A549 (cell line): ENCODE measurements at regions not wholly inside any gene's neighbourhood (a gene's known extent, or its start where the extent isn't known, plus 50 kb on each side); places are given as distances from the start of the nearest gene placed in this dataset.

ENCODE experiments used
- ATAC-seq, 2 experiments: fragments of 200-7000 bp in 1 of 2; fragments of >200 bp in 1 of 2; cut with Nextera tagmentation in 1 of 2; cut with Tn5 transposase in 1 of 2; 3 replicates each; pipeline versions ENCODE4 v1.8.0 to v1.9.1; 2018 to 2020; ENCODE audit warnings: mild to moderate bottlenecking in 1 of 2, moderate library complexity in 1 of 2
- CTCF ChIA-PET: fragments of 300-600 bp; sonication (Branson Sonifier 250); formaldehyde crosslinking; extraction: SDS; loops from one replicate; lab custom pipeline; 2021; ENCODE audit warnings: antibody characterized with exemption, inconsistent platforms; lab: Yijun Ruan, JAX
- POLR2A ChIA-PET: fragments of 350-600 bp; formaldehyde crosslinking; extraction: SDS; loops from one replicate; lab custom pipeline; 2021; ENCODE audit warnings: antibody characterized with exemption, inconsistent platforms; lab: Yijun Ruan, JAX
- DNase-seq, 2 experiments: peaks; one replicate each; pipeline versions ENCODE4 v3.0.0 to v3.0.0-alpha.2; 2011 to 2016; ENCODE audit warnings: low read depth in 1 of 2, low spot score in 1 of 2
- FAIRE-seq: peaks from 2 replicates; lab custom pipeline; 2011; peaks lifted over from hg19 to GRCh38; lab: Jason Lieb, UNC
- H3K27ac ChIP-seq, 2 experiments: fragments of >200 bp; sonication (Bioruptor Twin); formaldehyde crosslinking; 3 replicates each; pipeline ENCODE4 v1.5.1; 2016 to 2017
- H3K4me1 ChIP-seq: fragments of >200 bp; sonication (Bioruptor Twin); formaldehyde crosslinking; 3 replicates; pipeline ENCODE4 v1.6.1; 2016
- H3K4me2 ChIP-seq: fragments of >200 bp; sonication (Bioruptor Twin); formaldehyde crosslinking; 3 replicates; pipeline ENCODE4 v1.6.1; 2016
- H3K4me3 ChIP-seq: fragments of >200 bp; sonication (Bioruptor Twin); formaldehyde crosslinking; 3 replicates; pipeline ENCODE4 v1.5.1; 2016
- H3K9me3 ChIP-seq: fragments of >200 bp; sonication (Bioruptor Twin); formaldehyde crosslinking; 3 replicates; pipeline ENCODE4 v1.6.1; 2016
- BHLHE40 ChIP-seq: IDR thresholded peaks from 2 replicates; pipeline ENCODE4 v1.6.1; 2012; ENCODE audit warnings: low read depth, low read length, inconsistent platforms
- CEBPB ChIP-seq, 2 experiments: fragments of >200 bp in 1 of 2; sonication (Bioruptor Twin) in 1 of 2; formaldehyde crosslinking in 1 of 2; IDR thresholded peaks; 2 replicates each; pipeline ENCODE4 v1.6.1; 2012 to 2016
- EHF ChIP-seq: fragments of 250-450 bp; sonication (Bioruptor Pico); IDR thresholded peaks from 2 replicates; pipeline ENCODE4 v1.5.0; 2020; ENCODE audit warnings: mild to moderate bottlenecking
- GATA3 ChIP-seq: IDR thresholded peaks from 2 replicates; pipeline ENCODE4 v1.6.1; 2012; ENCODE audit warnings: borderline replicate concordance
- JUN ChIP-seq, 2 experiments: fragments of >200 bp; sonication (Bioruptor Twin); formaldehyde crosslinking; IDR thresholded peaks; 2 replicates in 1 of 2; 3 replicates in 1 of 2; pipeline ENCODE4 v1.6.1; 2016 to 2017
- JUNB ChIP-seq: fragments of >200 bp; sonication (Bioruptor Twin); formaldehyde crosslinking; IDR thresholded peaks from 2 replicates; pipeline ENCODE4 v1.6.1; 2016
- MAFK ChIP-seq: fragments of 450-650 bp; IDR thresholded peaks from 2 replicates; pipeline ENCODE4 v1.6.1; 2014; ENCODE audit not compliant: partially characterized antibody
- MYC ChIP-seq: IDR thresholded peaks from 2 replicates; pipeline ENCODE4 v1.6.1; 2012; ENCODE audit warnings: mild to moderate bottlenecking, inconsistent platforms, low read length, improper control_type of control experiment, borderline replicate concordance
- NPAS2 ChIP-seq: fragments of 250-450 bp; sonication (Bioruptor Pico); IDR thresholded peaks from 2 replicates; pipeline ENCODE4 v1.8.0; 2022; ENCODE audit warnings: mild to moderate bottlenecking, moderate library complexity, borderline replicate concordance
- PHF8 ChIP-seq: fragments of 200-600 bp; sonication (generic); IDR thresholded peaks from 2 replicates; pipeline ENCODE4 v1.6.1; 2016; ENCODE audit warnings: low read depth, mild to moderate bottlenecking, antibody characterized with exemption, moderate library complexity, borderline replicate concordance
- RAD21 ChIP-seq, 2 experiments: fragments of >200 bp in 1 of 2; sonication (Bioruptor Twin) in 1 of 2; formaldehyde crosslinking in 1 of 2; IDR thresholded peaks in 1 of 2; conservative IDR thresholded peaks in 1 of 2; 2 replicates in 1 of 2; 3 replicates in 1 of 2; pipeline ENCODE4 v1.6.1; 2012 to 2018; ENCODE audit warnings: inconsistent platforms in 1 of 2
- RARB ChIP-seq: fragments of 250-450 bp; sonication (Bioruptor Pico); IDR thresholded peaks from 2 replicates; pipeline ENCODE4 v1.8.0; 2021; ENCODE audit warnings: mild to moderate bottlenecking, moderate library complexity
- RFX5 ChIP-seq: fragments of 450-650 bp; IDR thresholded peaks from 2 replicates; pipeline ENCODE4 v1.7.1; 2014; ENCODE audit warnings: antibody characterized with exemption, mild to moderate bottlenecking, moderate library complexity
- ZC3H11A ChIP-seq: fragments of 450-650 bp; IDR thresholded peaks from 2 replicates; pipeline ENCODE4 v1.6.1; 2014; ENCODE audit warnings: antibody characterized with exemption, mild to moderate bottlenecking
- WGBS: methylation state at CpG from one replicate; pipeline ENCODE4 v1.1.6; 2017; ENCODE audit errors: missing lambda C conversion rate; 5-methylcytosine and 5-hydroxymethylcytosine counted together
- TF ChIP-seq, protein P1 (sequence below): fragments of 250-450 bp; sonication (Bioruptor Pico); IDR thresholded peaks from 2 replicates; pipeline ENCODE4 v1.5.0; 2021; ENCODE audit warnings: mild to moderate bottlenecking, moderate library complexity, borderline replicate concordance
- TF ChIP-seq, protein P2 (sequence below): fragments of 250-450 bp; sonication (Bioruptor Pico); IDR thresholded peaks from 2 replicates; pipeline ENCODE4 v1.5.0; 2020; ENCODE audit warnings: low read depth, mild to moderate bottlenecking, moderate library complexity
- TF ChIP-seq, protein P3 (sequence below): IDR thresholded peaks from 2 replicates; pipeline ENCODE4 v1.6.1; 2012

DNA sequence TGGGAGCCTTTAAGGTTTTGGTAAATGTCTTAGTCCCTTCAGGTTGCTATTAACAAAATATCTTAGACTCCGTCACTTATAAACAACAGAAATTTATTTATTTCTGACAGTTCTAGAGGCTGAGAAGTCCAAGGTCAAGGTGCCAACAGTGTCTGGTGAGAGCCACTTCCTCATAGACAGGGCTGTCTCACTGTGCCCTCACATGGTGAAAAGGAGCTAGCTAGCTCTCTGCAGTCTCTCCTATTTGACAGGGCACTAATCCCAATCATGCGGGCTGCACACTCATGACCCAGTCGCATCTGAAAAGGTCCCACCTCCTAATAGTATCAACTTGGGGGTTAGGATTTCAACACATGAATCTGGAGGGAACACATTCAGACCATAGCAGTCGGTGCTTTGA is 63.4 kb upstream of the KLF3 start:
- no peak overlapping the region for H3K4me3 ChIP-seq
- peak overlapping the region; percentile 47 for H3K4me2 ChIP-seq
- peak in 1 of 2 experiments; percentile 48; a peak in 2 of 6 replicates for ATAC-seq
- WGBS: 79% methylated on average over 4 of the region's 4 CpGs
- CTCF ChIA-PET: no interaction called here
- DNase-seq: no peak
- FAIRE-seq: no peak
- H3K9me3 ChIP-seq: peaks cover 3% of the 10 kb centered on the region; the same call in 1 of the 3 replicates
- peaks cover 14% of the 10 kb centered on the region for H3K4me1 ChIP-seq
- no peak for TF ChIP-seq RAD21 (conservative IDR thresholded peaks at IDR 0.05 in 1 of 2, IDR thresholded peaks at IDR 0.05 in 1 of 2)
- no peak for TF ChIP-seq JUN (IDR thresholded peaks at IDR 0.05)
- TF ChIP-seq NPAS2: no peak
- TF ChIP-seq, all 56 proteins: peak for 0
- POLR2A ChIA-PET: no interaction called here
- H3K27ac ChIP-seq: peak overlapping the region; percentile 14 to 38; a peak in 3 of 6 replicates

DNA sequence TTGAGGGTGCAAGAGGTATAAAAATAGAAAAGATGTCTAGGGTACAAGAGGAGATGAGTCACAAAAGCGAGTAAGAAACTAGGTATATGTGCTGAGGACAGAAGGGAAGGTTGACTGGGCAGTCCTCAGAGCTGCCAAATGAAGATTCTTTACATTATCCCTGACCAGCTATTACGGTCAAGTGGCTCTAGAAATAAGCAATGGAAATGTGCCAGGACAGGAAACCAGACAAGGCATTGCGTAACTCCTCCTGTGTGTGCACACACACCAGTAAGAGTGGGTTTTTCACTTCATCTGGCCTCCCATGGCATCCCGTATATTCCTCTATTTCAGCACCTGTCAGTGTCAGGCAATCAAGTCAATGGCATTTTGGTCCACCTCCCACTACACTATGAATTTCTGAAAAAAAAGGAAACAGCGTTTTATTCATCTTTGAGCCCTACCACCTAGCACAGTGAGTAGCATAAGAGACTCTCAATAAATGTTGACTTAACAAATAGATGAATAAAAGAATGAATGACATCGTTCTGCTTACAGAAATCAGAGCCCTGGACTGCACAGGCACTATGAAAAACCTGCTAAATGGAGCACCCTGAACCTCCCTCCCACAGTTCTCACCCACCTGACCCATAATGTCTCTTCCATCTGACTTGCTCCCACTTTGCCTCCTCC is 62.6 kb upstream of the KLF3 start:
- H3K4me3 ChIP-seq: no peak overlapping the region
- FAIRE-seq (no peak), DNase-seq (peak in 1 of 2 experiments; percentile 44), ATAC-seq (peak; percentile 72 to 83)
- H3K4me1 ChIP-seq: peaks cover 14% of the 10 kb centered on the region
- ChIA-PET POLR2A (no interaction called here), CTCF (interaction anchor here (0.6 kb wide), 1 partner anchor 458 kb away, joined by 3 read pairs; no protein-coding TSS in a partner anchor)
- 24% methylated on average over 6 of the region's 6 CpGs for WGBS
- H3K27ac ChIP-seq: peak overlapping the region; percentile 30 to 38; a peak in 3 of 6 replicates
- peaks cover 3% of the 10 kb centered on the region; the same call in 1 of the 3 replicates for H3K9me3 ChIP-seq
- TF ChIP-seq JUNB (peak; percentile 32; the same call in 1 of the 2 replicates), RARB (no peak), CEBPB (IDR thresholded peaks at IDR 0.05) (peak; percentile 87 to 89)
- H3K4me2 ChIP-seq: peak overlapping the region; percentile 47

DNA sequence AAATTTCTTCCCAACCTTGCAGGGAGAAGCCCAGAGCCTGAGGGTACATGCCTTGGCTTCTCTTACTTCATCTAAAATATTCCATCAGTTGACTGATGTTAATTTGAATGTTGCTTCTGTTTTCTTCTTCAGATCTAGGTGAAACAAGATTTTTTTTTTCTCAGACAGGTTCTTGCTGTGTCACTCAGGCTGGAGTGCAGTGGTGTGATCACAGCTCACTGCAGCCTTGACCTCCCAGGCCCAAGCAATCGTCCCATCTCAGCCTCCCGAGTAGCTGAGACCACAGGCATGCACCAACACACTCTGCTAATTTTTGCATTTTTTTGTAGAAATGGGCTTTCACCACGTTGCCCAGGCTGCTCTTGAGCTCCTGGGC is 62.1 kb upstream of the KLF3 start:
- no peak for TF ChIP-seq ZC3H11A
- TF ChIP-seq RFX5: no peak
- no peak for TF ChIP-seq MAFK
- CTCF ChIA-PET: interaction anchor here (0.6 kb wide), 1 partner anchor 459 kb away, joined by 3 read pairs; no protein-coding TSS in a partner anchor
- DNase-seq (no peak), ATAC-seq (no peak), FAIRE-seq (no peak)
- 67% methylated on average over 3 of the region's 3 CpGs for WGBS
- POLR2A ChIA-PET: no interaction called here
- H3K9me3 ChIP-seq: peaks cover 3% of the 10 kb centered on the region; the same call in 1 of the 3 replicates
- H3K4me1 ChIP-seq: peaks cover 14% of the 10 kb centered on the region
- peak overlapping the region; percentile 13 to 30; a peak in 2 of 6 replicates for H3K27ac ChIP-seq
- H3K4me3 ChIP-seq: no peak overlapping the region
- peak overlapping the region; percentile 47 for H3K4me2 ChIP-seq

DNA sequence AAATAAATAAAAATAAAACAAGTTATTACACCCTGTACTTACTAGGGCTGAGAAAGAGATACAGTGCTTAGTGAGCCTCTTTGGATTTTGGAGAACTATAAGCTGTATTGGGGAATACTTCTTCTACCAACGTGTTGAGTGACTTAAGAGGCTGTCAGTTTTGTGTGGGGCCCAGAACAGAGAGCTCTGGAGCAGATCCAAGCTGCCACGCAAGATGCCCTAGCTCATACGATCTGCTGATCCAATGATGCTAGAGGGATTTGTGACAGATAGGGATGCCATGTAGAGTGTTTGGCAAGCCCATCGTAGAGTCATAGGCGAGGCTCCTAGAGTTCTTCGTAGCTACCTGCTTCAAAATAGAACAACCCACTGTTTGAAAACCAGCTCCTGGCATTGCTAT is 60.3 kb upstream of the KLF3 start:
- no peak for FAIRE-seq
- CTCF ChIA-PET: interaction anchor here (0.6 to 0.7 kb wide), 2 partner anchors 34 to 385 kb away, joined by 3 read pairs; no protein-coding TSS in a partner anchor
- no peak overlapping the region for H3K4me2 ChIP-seq
- ATAC-seq: no peak
- H3K9me3 ChIP-seq: peaks cover 3% of the 10 kb centered on the region; the same call in 1 of the 3 replicates
- 86% methylated on average over 6 of the region's 6 CpGs for WGBS
- TF ChIP-seq, protein P1, sequence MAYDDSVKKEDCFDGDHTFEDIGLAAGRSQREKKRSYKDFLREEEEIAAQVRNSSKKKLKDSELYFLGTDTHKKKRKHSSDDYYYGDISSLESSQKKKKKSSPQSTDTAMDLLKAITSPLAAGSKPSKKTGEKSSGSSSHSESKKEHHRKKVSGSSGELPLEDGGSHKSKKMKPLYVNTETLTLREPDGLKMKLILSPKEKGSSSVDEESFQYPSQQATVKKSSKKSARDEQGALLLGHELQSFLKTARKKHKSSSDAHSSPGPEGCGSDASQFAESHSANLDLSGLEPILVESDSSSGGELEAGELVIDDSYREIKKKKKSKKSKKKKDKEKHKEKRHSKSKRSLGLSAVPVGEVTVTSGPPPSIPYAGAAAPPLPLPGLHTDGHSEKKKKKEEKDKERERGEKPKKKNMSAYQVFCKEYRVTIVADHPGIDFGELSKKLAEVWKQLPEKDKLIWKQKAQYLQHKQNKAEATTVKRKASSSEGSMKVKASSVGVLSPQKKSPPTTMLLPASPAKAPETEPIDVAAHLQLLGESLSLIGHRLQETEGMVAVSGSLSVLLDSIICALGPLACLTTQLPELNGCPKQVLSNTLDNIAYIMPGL (CRISPR knock-in tag): no peak
- TF ChIP-seq BHLHE40 (no peak), ZC3H11A (no peak), RARB (no peak), GATA3 (no peak), MYC (no peak), EHF (CRISPR knock-in tag) (no peak), PHF8 (no peak)
- TF ChIP-seq, protein P2, sequence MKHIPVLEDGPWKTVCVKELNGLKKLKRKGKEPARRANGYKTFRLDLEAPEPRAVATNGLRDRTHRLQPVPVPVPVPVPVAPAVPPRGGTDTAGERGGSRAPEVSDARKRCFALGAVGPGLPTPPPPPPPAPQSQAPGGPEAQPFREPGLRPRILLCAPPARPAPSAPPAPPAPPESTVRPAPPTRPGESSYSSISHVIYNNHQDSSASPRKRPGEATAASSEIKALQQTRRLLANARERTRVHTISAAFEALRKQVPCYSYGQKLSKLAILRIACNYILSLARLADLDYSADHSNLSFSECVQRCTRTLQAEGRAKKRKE (CRISPR knock-in tag): no peak
- TF ChIP-seq, protein P3, sequence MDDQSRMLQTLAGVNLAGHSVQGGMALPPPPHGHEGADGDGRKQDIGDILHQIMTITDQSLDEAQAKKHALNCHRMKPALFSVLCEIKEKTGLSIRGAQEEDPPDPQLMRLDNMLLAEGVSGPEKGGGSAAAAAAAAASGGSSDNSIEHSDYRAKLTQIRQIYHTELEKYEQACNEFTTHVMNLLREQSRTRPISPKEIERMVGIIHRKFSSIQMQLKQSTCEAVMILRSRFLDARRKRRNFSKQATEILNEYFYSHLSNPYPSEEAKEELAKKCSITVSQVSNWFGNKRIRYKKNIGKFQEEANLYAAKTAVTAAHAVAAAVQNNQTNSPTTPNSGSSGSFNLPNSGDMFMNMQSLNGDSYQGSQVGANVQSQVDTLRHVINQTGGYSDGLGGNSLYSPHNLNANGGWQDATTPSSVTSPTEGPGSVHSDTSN: no peak
- H3K27ac ChIP-seq: no peak overlapping the region
- H3K4me1 ChIP-seq: peaks cover 14% of the 10 kb centered on the region
- no peak overlapping the region for H3K4me3 ChIP-seq
- POLR2A ChIA-PET: no interaction called here
- no peak for DNase-seq
